DND-41 (cell line): ENCODE measurements at regions not wholly inside any gene's neighbourhood (a gene's known extent, or its start where the extent isn't known, plus 50 kb on each side); places are given as distances from the start of the nearest gene placed in this dataset.

Experiments
- EZH2 ChIP-seq: IDR thresholded peaks from 3 replicates; pipeline ENCODE4 v1.6.1; 2012; ENCODE audit warnings: borderline replicate concordance, low read depth, mild to moderate bottlenecking, moderate library complexity, low read length, inconsistent platforms; ENCODE audit not compliant: severe bottlenecking
- TF ChIP-seq, protein P1 (sequence below): IDR thresholded peaks from 2 replicates; pipeline ENCODE4 v1.5.1; 2012; ENCODE audit warnings: borderline replicate concordance, low read length, moderate library complexity, mild to moderate bottlenecking; ENCODE audit not compliant: poor library complexity, severe bottlenecking; ENCODE audit errors: extremely low read depth

GRCh38 chr12:105665366-105665765 lies 334.9 kb downstream of the C12orf75 start:
- TF ChIP-seq, protein P1, sequence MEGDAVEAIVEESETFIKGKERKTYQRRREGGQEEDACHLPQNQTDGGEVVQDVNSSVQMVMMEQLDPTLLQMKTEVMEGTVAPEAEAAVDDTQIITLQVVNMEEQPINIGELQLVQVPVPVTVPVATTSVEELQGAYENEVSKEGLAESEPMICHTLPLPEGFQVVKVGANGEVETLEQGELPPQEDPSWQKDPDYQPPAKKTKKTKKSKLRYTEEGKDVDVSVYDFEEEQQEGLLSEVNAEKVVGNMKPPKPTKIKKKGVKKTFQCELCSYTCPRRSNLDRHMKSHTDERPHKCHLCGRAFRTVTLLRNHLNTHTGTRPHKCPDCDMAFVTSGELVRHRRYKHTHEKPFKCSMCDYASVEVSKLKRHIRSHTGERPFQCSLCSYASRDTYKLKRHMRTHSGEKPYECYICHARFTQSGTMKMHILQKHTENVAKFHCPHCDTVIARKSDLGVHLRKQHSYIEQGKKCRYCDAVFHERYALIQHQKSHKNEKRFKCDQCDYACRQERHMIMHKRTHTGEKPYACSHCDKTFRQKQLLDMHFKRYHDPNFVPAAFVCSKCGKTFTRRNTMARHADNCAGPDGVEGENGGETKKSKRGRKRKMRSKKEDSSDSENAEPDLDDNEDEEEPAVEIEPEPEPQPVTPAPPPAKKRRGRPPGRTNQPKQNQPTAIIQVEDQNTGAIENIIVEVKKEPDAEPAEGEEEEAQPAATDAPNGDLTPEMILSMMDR: no peak
- TF ChIP-seq EZH2: no peak
